NCI-H2227 (cell line): ENCODE measurements at regions not wholly inside any gene's neighbourhood (a gene's known extent, or its start where the extent isn't known, plus 50 kb on each side); places are given as distances from the start of the nearest gene placed in this dataset.
"Not testable (repeated sequence)": the region's sequence is repeated elsewhere in the genome, so short reads cannot be mapped to it uniquely, and the experiment has no call there.

ENCODE experiments used
- DNase-seq: peaks from one replicate; lab custom pipeline; 2025; ENCODE audit not compliant: unreplicated experiment; lab: John Stamatoyannopoulos, UW

DNA sequence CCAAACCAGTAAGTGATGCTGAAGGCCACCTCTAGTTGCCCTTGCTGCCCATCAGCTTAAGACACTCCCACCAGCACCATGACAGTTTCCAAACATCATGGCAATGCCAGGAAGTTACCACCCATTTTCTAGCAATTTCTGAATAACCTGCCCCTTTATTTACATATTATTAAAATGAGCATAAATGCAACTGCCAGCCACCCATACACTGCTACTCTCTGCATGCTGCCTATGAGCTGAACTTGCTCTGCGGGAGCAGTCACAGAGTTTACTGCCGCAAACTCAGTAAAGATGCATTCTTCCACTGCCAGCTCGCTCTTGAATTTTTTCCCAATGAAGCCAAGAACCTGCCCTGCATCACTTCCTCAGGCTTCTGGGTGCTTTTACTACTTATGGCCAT, 212.6 kb downstream of the SH2D4B start:
- no peak for DNase-seq

GRCh38 chr10:80751940-80752339, 214.2 kb downstream of the SH2D4B start:
- DNase-seq: no peak

GRCh38 chr10:80753612-80754011, 215.9 kb downstream of the SH2D4B start:
- DNase-seq: no peak

DNA sequence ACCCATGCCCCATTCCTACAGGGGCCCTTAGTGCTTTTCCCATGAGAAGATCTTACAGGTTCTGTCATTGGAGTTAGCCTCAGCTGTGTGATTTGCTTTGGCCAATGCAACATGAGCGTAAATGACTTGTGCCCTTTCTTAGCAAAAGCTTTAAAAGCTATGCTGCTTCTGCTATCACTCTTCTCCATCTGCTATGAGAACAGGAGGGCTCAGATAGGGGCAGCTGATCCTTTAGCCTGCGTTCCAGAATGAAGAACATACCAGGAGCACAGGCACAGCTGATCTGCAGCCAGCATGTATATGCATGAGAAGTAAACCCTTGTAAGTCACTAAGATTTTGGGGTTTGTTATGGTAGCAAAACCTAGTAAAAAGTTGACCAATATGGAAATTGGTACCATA, 218.2 kb downstream of the SH2D4B start:
- DNase-seq: no peak

GRCh38 chr10:80759693-80760092, 222.0 kb downstream of the SH2D4B start:
- no peak for DNase-seq

DNA sequence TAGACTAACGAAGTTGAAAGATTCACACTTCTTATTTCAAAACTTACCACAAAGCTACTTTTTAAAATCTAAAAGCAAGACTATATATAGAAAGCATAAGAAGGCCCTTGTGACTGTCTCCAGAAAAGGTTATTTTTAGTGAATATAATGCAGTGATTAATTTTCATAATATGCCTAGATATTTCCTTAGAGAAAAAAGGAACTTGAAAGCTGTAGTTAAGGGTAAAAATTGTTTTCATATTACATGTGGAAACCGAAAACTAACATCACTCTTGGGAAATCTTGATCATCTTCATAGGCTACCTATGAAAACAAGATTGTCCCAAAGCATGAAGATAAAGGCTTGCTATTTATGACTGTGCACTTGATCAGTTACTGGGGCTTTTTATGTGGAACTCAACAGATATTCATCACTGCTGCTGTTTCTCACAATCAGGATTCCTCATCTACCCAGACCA, 223.2 kb downstream of the SH2D4B start:
- DNase-seq: no peak

- no peak for DNase-seq
Measured at GRCh38 chr10:80767963-80768362, 230.3 kb downstream of the SH2D4B start.

DNA sequence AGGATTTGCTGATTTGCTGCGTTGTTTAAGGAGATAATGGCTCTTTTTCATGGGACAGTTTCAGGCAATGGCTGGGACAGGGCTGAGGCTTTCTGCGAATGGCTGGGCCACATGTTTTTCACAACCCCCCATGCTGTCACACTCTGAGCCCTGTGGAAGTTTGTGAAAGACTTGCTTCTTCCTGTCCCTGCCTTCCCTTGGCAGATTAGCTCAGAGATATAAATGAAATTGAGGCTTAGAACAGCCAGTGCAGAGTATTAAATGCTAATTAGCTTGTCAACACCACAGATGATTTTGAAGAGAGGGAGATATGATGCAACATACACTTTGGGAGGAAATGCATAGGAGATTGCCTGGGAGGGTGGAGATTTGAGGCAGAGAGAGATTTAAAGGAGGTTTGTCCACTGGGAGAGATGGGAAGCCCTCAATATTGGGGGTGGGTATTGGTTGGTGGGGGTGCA, 232.0 kb downstream of the SH2D4B start:
- no peak for DNase-seq

GRCh38 chr10:80770239-80770638, 232.5 kb downstream of the SH2D4B start:
- no peak for DNase-seq

DNA sequence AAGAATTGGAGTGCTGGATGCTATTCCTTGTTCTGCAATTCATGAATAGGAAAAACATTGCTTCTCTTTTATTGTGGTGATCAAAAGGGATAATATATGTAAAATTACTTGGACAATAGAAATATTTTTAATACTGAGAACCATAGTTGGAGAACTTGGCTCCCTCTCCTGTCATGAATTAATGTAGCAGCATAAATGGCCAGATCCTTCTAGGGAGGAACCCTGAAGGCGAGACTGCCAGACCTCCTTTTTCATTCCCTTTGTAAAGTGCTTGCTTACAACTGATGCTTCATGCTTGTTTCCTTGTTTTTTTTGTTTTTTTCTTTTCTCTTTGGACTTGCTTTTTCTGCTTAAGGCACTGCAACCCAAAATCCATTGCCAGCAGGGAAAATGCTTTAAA, 233.6 kb downstream of the SH2D4B start:
- no peak for DNase-seq

DNA sequence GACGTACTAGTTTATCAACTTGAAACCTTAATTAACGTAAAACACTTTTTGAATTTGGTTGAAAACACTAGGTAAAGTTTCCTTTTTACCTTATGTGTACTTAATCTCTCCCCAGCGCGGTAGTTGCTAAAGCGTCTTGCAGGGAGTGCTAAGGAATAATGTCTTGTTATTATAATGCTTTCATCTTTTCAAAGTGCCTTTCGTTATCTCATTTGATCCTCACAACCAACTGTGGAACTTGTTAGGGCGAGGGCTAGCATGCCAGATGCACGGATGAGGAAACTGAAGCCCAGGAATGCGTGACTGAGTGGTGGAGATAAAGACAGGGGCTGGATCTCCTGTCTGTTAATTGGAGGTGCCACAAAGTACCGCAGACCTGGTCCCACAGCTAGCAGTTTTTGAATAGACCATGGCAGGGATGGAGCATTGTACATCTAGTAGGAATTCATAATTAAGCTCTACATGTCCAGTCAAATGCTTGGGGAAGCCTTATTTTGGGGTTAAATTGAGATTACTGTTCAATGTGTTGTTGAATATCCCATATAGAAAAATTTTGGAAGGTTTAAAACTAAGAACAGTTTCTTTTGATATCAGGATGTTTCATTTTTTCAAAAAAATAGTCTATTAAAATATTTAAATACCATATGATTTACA, 234.3 kb downstream of the SH2D4B start:
- DNase-seq: no peak

DNA sequence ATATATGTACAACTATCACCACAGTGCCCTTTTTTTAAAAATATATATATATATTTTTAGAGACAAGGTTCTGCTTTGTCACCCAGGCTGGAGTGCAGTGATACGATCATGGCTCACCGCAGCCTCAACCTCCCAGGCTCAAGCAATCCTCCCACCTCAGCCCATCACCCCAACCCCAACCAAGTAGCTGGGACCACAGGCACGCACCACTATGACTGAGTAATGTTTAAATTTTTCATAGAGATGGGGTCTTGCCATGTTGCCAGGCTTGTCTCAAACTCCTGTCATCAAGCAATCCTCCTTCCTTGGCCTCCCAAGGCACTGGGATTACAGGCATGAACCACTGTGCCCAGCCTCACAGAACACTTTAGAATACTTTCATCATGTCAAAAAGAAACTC, 234.9 kb downstream of the SH2D4B start:
- no peak for DNase-seq

DNA sequence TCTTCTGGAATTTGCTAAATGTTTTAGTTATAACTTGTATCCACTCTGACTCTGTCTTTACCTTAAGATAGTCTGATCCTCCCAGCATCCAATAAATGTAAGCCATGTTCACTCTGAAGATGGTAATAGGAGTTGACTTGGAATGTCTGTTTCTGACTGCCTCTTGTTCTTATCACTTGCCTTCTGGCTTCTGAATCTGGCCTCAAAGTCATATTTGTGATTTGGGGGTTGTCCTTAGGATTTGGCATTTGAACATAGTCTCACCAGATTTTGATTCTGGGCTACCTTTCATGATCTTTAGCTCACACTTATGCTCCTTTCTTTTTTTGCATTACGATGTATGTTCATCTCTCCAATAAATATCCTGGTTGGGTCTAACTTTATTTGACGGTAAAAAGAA, 247.0 kb downstream of the SH2D4B start:
- no peak for DNase-seq

DNA sequence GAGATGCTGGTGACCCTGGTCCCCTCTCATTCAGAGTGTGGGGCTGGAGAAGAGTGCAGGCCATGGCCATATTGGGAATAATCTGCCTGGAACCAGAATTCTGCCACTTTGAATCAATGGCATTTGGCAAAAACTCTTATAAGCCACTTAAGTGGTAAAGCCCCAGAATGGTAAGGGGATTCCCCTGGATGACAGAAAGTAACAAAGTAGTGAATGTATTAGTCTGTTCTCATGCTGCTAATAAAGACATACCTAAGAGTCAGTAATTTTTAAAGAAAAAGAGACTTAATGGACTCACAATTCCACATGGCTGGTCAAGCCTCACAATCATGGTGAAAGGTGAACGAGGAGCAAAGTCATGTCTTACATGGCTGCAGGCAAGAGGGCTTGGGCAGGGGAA, 248.6 kb downstream of the SH2D4B start:
- no peak for DNase-seq

GRCh38 chr10:80787952-80788351, 250.2 kb downstream of the SH2D4B start:
- DNase-seq: no peak

DNA sequence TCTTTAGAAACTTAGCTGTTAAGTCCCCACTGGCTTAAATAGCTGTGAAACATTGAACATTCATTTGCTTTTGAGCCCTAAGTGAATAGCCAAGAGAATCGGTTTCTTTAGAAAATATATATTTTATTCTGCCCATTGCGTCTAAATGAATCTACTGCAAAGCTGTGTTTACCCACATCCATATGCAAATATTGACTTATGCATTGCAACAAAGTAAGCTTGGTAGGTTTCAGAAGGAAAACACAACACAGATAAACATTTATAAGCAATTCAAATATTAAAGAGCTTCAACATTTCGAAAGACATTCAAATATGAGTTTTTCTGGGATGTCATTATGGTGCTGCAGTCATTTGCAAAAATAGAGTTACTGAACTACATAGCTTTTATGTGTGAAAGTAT, 257.3 kb downstream of the SH2D4B start:
- no peak for DNase-seq

DNA sequence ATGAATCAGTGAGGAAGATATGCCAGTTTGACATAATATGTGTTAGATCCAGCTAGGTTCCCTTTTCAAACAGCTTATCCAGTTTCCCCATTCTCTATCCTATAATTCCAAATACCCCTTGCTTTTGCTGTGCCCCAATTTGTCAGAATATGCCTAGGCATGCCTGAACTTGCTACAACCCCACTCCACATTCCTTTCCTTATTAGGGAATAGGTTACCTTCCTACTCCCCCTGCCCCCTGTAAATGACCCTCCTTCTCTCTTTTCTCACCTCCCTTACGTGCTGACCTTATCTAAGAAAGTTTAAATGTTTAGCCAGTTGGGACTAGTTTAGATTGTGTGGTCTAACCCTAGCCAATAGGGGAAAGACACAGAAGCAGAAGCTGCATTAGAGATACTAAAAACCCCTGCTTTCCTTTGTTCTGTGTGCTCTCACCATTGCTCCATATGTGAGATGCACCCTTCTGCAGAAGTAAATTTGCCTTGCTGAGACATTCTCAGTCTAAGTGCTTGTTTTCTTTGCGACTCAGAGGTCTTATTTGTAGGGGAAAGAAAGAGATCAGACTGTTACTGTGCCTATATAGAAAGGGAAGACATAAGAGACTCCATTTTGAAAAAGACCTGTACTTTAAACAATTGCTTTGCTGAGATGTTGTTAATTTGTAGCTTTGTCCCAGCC, 267.8 kb downstream of the SH2D4B start:
- DNase-seq: no peak

GRCh38 chr10:80814147-80814652, 276.5 kb downstream of the SH2D4B start:
- DNase-seq: no peak

GRCh38 chr10:80829151-80829550, 291.4 kb downstream of the SH2D4B start:
- no peak for DNase-seq

- no peak for DNase-seq
Measured at GRCh38 chr10:80829562-80829961, 291.9 kb downstream of the SH2D4B start.

- DNase-seq: not testable (repeated sequence)
Measured at GRCh38 chr10:80832693-80833092, 295.0 kb downstream of the SH2D4B start.

DNA sequence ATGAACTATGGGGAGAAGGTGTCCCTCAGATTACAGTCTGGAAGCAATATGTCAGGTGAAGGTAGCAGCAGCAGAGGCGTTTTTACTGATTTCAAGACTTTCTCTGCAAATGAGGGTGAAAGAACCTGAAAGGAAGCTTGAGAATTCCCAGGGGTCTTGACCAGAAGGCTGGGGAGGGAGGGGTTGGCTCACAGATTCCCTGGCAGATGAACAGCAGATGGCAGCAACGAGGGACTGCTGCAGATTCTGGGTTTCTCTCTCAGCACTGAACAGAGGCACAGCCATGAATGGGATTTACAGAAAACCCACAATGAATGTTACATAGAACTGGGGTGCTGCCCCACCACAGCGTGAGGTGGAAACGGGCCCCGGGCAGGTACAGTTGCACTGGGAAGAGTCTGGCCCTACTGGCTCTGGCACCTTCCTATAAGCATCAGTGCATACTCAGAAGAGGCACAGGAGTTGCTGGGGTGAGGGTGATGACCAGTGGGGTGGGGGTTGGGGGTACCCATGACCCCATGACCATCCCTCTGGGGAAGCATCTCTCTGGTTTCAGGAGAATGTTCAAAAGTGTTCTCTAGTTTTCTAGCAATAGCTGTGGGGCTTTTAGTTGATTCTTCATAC, 317.8 kb downstream of the SH2D4B start:
- no peak for DNase-seq
